K562 (cell line): ENCODE measurements at regions not wholly inside any gene's neighbourhood (a gene's known extent, or its start where the extent isn't known, plus 50 kb on each side); places are given as distances from the start of the nearest gene placed in this dataset.

Experiments
- EGR1 ChIP-seq: fragments of 450-650 bp; conservative IDR thresholded peaks from 2 replicates; pipeline ENCODE4 v1.6.1; 2017; ENCODE audit warnings: mild to moderate bottlenecking
- ELF1 ChIP-seq: fragments of 200-800 bp; sonication (Bioruptor generic); IDR thresholded peaks from 2 replicates; pipeline ENCODE4 v1.6.1; 2016; ENCODE audit warnings: missing genetic modification characterization, missing compliant biosample characterization
- ETV6 ChIP-seq, 3 experiments: fragments of 150-350 bp in 1 of 3; sonication (generic) in 1 of 3; formaldehyde crosslinking in 1 of 3; IDR thresholded peaks; 2 replicates each; pipeline versions ENCODE4 v1.6.1 to v1.8.0; 2014 to 2022; ENCODE audit warnings: borderline replicate concordance in 2 of 3, low read depth in 2 of 3, antibody characterized with exemption in 1 of 3, low read length in 1 of 3, mild to moderate bottlenecking in 1 of 3, missing genetic modification reagents in 1 of 3
- FOXJ2 ChIP-seq: fragments of 200-800 bp; sonication (Bioruptor generic); IDR thresholded peaks from 2 replicates; pipeline ENCODE4 v1.6.1; 2016; ENCODE audit warnings: missing genetic modification characterization, missing compliant biosample characterization
- MYBL2 ChIP-seq, 2 experiments: fragments of 450-650 bp in 1 of 2; sonication (generic) in 1 of 2; formaldehyde crosslinking in 1 of 2; IDR thresholded peaks; 2 replicates each; pipeline versions ENCODE4 v1.6.1 to v1.8.1; 2017 to 2022; ENCODE audit warnings: borderline replicate concordance in 1 of 2, inconsistent platforms in 1 of 2, low read depth in 1 of 2, mild to moderate bottlenecking in 1 of 2, missing genetic modification reagents in 1 of 2, moderate library complexity in 1 of 2
- NFE2 ChIP-seq: IDR thresholded peaks from 2 replicates; pipeline ENCODE4 v1.6.1; 2014; ENCODE audit warnings: antibody characterized with exemption, low read depth
- NFYB ChIP-seq: IDR thresholded peaks from 2 replicates; pipeline ENCODE4 v1.6.1; 2011; ENCODE audit warnings: mild to moderate bottlenecking, moderate library complexity; ENCODE audit not compliant: insufficient read length; ENCODE audit errors: extremely low read depth
- PHTF2 ChIP-seq: fragments of 250-450 bp; sonication (Bioruptor Pico); IDR thresholded peaks from 2 replicates; pipeline ENCODE4 v1.5.0; 2021; ENCODE audit warnings: mild to moderate bottlenecking
- POLR2A ChIP-seq: fragments of 450-650 bp; conservative IDR thresholded peaks from 2 replicates; pipeline ENCODE4 v1.6.1; 2016
- RFX5 ChIP-seq: IDR thresholded peaks from 2 replicates; pipeline ENCODE4 v1.6.1; 2011; ENCODE audit warnings: low read depth, mild to moderate bottlenecking, improper control_type of control experiment, low read length
- RHOXF2B ChIP-seq: fragments of 250-450 bp; sonication (Bioruptor Pico); conservative IDR thresholded peaks from 2 replicates; pipeline ENCODE4 v1.5.1; 2021
- SMARCB1 ChIP-seq: IDR thresholded peaks from 2 replicates; pipeline ENCODE4 v1.6.1; 2011; ENCODE audit warnings: improper control_type of control experiment, low read depth; ENCODE audit not compliant: insufficient read length
- ZFP30 ChIP-seq: fragments of 250-450 bp; sonication (Bioruptor Pico); IDR thresholded peaks from 2 replicates; pipeline ENCODE4 v1.8.0; 2022; ENCODE audit warnings: moderate library complexity, mild to moderate bottlenecking, inconsistent platforms, borderline replicate concordance
- ZNF212 ChIP-seq: fragments of 450-650 bp; formaldehyde crosslinking; IDR thresholded peaks from 2 replicates; pipeline ENCODE4 v1.4.0; 2020; ENCODE audit warnings: mild to moderate bottlenecking
- ZNF23 ChIP-seq: fragments of 250-450 bp; sonication (Bioruptor Pico); IDR thresholded peaks from 2 replicates; pipeline ENCODE4 v1.4.0; 2020; ENCODE audit warnings: mild to moderate bottlenecking
- ZNF316 ChIP-seq: fragments of 450-650 bp; IDR thresholded peaks from 2 replicates; pipeline ENCODE4 v1.6.1; 2016
- TF ChIP-seq, protein P1 (sequence below): fragments of 250-450 bp; sonication (Bioruptor Pico); IDR thresholded peaks from 2 replicates; pipeline ENCODE4 v1.9.0; 2021; ENCODE audit warnings: mild to moderate bottlenecking, inconsistent platforms
- TF ChIP-seq, protein P2 (sequence below): fragments of 250-450 bp; sonication (Bioruptor Pico); IDR thresholded peaks from 2 replicates; pipeline ENCODE4 v1.5.0; 2020; ENCODE audit warnings: mild to moderate bottlenecking
- TF ChIP-seq, protein P3 (sequence below): fragments of 250-450 bp; sonication (Bioruptor Pico); IDR thresholded peaks from 2 replicates; pipeline ENCODE4 v1.8.0; 2021; ENCODE audit warnings: moderate library complexity, mild to moderate bottlenecking, inconsistent platforms

DNA sequence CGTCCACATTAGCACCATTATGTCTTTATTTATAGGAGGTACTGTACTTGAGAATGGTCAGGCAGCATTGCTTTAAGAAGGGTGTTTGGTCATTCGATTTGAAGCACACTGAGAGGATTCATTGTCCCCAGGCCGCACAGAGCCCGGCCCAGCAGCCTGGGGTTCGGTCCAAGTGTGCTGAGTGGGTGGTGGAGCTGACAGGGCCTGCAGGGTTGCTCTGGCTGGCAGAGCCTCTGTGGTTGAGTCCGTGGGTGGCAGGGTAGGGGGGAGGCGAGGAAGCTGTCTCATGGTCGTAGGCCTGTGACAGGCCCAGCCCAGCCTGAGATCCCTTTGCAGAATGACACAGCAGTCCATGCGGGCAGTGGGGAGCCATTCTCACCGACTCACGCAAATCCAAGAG, 227.7 kb upstream of the TOPAZ1 start (continued):
- TF ChIP-seq, protein P1, sequence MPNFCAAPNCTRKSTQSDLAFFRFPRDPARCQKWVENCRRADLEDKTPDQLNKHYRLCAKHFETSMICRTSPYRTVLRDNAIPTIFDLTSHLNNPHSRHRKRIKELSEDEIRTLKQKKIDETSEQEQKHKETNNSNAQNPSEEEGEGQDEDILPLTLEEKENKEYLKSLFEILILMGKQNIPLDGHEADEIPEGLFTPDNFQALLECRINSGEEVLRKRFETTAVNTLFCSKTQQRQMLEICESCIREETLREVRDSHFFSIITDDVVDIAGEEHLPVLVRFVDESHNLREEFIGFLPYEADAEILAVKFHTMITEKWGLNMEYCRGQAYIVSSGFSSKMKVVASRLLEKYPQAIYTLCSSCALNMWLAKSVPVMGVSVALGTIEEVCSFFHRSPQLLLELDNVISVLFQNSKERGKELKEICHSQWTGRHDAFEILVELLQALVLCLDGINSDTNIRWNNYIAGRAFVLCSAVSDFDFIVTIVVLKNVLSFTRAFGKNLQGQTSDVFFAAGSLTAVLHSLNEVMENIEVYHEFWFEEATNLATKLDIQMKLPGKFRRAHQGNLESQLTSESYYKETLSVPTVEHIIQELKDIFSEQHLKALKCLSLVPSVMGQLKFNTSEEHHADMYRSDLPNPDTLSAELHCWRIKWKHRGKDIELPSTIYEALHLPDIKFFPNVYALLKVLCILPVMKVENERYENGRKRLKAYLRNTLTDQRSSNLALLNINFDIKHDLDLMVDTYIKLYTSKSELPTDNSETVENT (CRISPR knock-in tag) = no peak
- no peak for TF ChIP-seq POLR2A
- TF ChIP-seq RFX5 = no peak
- TF ChIP-seq SMARCB1 = no peak
- TF ChIP-seq EGR1 = peak; percentile 74
- TF ChIP-seq NFE2 = peak; percentile 79
- TF ChIP-seq FOXJ2 (tag) = no peak
- no peak for TF ChIP-seq ZFP30 (CRISPR knock-in tag)
- no peak for TF ChIP-seq PHTF2
- TF ChIP-seq ZNF316 = peak; percentile 55
- TF ChIP-seq, protein P2, sequence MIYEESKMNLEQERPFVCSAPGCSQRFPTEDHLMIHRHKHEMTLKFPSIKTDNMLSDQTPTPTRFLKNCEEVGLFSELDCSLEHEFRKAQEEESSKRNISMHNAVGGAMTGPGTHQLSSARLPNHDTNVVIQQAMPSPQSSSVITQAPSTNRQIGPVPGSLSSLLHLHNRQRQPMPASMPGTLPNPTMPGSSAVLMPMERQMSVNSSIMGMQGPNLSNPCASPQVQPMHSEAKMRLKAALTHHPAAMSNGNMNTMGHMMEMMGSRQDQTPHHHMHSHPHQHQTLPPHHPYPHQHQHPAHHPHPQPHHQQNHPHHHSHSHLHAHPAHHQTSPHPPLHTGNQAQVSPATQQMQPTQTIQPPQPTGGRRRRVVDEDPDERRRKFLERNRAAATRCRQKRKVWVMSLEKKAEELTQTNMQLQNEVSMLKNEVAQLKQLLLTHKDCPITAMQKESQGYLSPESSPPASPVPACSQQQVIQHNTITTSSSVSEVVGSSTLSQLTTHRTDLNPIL = no peak
- TF ChIP-seq MYBL2 (IDR thresholded peaks at IDR 0.05; ENCODE audit: low read depth) = no peak
- no peak for TF ChIP-seq MYBL2 (CRISPR knock-in tag; IDR thresholded peaks at IDR 0.05; ENCODE audit: borderline replicate concordance)
- TF ChIP-seq ETV6 (IDR thresholded peaks at IDR 0.05; ENCODE audit: borderline replicate concordance in 1 of 2, low read depth in 2 of 2, low read length in 1 of 2) = no peak
- no peak for TF ChIP-seq ETV6 (CRISPR knock-in tag; IDR thresholded peaks at IDR 0.05; ENCODE audit: borderline replicate concordance)
- no peak for TF ChIP-seq ZNF23
- TF ChIP-seq, protein P3, sequence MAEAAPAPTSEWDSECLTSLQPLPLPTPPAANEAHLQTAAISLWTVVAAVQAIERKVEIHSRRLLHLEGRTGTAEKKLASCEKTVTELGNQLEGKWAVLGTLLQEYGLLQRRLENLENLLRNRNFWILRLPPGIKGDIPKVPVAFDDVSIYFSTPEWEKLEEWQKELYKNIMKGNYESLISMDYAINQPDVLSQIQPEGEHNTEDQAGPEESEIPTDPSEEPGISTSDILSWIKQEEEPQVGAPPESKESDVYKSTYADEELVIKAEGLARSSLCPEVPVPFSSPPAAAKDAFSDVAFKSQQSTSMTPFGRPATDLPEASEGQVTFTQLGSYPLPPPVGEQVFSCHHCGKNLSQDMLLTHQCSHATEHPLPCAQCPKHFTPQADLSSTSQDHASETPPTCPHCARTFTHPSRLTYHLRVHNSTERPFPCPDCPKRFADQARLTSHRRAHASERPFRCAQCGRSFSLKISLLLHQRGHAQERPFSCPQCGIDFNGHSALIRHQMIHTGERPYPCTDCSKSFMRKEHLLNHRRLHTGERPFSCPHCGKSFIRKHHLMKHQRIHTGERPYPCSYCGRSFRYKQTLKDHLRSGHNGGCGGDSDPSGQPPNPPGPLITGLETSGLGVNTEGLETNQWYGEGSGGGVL (CRISPR knock-in tag) = no peak
- no peak for TF ChIP-seq ZNF212 (CRISPR knock-in tag)
- no peak for TF ChIP-seq NFYB
- TF ChIP-seq ELF1 = no peak
- no peak for TF ChIP-seq RHOXF2B (CRISPR knock-in tag)
